ENCODE measurements at regions not wholly inside any gene's neighbourhood (a gene's known extent, or its start where the extent isn't known, plus 50 kb on each side); places are given as distances from the start of the nearest gene placed in this dataset.

DNA sequence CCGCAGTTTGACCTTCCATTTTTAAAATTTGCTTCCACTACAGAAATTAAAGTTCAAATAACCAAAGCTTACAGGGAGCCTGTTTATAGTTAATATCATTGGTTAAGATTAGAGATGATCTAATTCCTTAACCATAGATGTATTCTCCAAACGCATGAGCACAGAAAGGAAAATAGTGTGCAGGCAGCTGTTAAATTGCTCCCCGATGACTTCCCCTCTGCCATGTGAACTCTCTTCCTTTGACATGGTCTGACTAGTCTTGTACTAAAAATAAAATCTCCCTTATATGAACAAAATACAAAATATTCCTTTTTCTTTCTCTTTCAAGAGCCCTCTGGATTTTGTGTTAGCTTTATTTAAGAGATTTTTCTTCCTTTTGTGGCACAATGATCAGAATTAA lies 507.6 kb upstream of the AMELY start:
- TF ChIP-seq, protein P1, sequence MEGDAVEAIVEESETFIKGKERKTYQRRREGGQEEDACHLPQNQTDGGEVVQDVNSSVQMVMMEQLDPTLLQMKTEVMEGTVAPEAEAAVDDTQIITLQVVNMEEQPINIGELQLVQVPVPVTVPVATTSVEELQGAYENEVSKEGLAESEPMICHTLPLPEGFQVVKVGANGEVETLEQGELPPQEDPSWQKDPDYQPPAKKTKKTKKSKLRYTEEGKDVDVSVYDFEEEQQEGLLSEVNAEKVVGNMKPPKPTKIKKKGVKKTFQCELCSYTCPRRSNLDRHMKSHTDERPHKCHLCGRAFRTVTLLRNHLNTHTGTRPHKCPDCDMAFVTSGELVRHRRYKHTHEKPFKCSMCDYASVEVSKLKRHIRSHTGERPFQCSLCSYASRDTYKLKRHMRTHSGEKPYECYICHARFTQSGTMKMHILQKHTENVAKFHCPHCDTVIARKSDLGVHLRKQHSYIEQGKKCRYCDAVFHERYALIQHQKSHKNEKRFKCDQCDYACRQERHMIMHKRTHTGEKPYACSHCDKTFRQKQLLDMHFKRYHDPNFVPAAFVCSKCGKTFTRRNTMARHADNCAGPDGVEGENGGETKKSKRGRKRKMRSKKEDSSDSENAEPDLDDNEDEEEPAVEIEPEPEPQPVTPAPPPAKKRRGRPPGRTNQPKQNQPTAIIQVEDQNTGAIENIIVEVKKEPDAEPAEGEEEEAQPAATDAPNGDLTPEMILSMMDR (IDR thresholded peaks at IDR 0.05) = no peak
- TF ChIP-seq POLR2A (IDR thresholded peaks at IDR 0.05) = no peak

Measured in adrenal gland (tissue), 5 donors.